Hepatic stellate cell (primary cell): ENCODE measurements at regions not wholly inside any gene's neighbourhood (a gene's known extent, or its start where the extent isn't known, plus 50 kb on each side); places are given as distances from the start of the nearest gene placed in this dataset.
"Not testable (repeated sequence)": the region's sequence is repeated elsewhere in the genome, so short reads cannot be mapped to it uniquely, and the experiment has no call there.

Experiments
- DNase-seq: peaks from one replicate; pipeline ENCODE4 v3.0.0; 2011; ENCODE audit warnings: low spot score

DNA sequence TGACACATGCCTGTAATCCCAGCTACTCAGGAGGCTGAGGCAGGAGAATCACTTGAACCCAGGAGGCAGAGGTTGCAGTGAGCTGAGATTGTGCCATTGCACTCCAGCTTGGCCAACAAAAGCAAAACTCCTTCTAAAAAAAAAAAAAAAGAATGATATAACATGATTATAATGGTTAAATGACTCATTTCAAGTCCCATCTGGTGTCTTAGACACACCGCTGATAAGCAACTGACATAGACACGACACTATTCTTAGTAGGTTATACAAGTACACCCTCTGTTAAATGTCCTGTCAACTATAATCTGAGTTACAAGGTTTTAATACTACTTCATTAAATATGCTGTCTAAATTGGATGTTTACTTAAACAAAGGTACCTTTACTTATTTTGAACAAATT is 405.3 kb upstream of the CLINT1 start:
- no peak for DNase-seq

DNA sequence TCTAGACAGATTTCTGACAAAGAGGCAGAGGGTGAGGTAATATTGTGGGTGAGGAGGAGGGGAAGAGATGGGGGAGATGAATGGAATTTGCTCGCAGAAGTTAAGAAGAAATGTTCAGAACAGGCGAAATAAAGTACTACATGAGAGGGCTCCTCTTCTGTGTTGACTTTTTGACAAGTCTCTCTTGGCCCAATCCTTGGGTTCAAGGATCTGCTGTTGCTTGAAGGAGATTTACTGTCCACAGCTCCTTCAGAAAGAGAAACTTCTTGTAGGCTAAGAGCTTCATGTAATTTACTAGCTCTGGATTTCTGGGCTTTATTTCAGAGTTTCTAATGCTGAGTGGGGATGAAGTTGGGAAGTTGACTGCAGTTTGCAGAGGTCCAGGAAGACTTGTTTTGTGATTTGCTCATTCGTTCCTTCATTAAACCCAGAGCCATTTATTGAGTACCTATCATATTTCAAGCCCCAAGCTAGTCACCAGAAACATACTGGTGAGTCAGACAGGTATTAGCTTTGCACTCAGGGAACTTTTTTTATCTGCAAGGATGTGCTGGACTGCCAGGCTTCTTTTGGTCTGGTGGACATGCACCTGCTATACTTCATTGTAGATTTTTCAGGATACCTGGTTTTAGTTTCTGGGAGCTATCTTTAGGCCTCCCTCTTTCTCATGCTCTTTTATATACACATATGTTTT is 402.9 kb upstream of the CLINT1 start:
- DNase-seq: no peak

DNA sequence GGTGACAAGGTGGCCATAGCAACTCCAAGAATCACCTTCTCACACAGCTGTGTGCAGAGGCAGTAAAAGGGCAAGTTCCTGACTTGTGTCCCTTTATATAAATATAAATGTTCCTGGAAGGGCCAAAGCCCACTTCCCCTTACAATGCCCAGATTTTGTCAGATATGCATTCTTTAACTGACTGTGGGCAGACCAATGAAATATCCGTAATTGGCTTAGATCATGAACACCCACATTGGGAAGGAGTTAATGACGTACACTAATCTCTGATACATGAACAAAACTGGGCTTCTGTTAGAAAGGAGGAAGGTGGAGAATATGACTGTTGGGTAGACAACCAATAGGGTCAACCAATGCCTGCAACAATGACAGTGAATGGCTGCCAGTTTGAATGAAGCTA is 397.2 kb upstream of the CLINT1 start:
- DNase-seq: no peak

DNA sequence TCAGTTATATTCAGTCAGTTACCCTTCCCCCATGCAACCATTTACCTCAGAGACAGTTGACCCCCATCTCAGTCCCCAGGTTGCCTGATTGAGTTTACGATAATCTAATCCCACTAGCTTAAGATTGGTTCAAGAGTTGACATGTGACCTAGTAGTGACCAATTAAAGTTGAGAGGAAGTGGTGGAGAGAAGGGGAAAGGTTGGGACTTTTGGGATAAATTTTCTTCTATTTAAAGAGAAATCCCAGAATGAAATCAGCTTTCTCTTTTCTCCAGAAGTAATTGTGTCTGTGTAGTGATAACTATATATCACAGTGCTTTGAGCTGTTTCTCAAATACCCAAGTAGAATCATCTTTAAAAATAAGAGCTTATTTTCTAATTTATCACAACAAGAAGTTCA is 396.7 kb upstream of the CLINT1 start:
- DNase-seq: no peak

DNA sequence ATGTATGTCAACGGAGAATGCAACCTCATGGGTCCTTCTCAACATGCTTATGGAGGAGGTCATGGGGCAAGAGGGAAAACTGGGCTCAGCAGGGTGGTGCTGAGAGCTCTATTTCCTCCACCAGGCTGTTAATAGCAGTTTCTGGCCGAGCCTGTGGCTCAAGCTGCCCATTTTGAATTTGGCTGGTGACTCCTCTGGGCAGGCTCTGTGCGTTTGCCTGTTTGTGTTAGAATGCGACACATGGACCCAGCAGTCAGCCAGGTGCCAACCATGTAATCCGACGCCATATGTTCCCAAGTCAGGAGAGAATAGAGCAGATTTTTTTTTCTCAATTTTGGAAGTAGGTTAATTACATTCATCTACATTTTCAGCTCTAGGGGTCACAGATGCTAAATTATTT is 387.7 kb upstream of the CLINT1 start:
- DNase-seq: no peak

DNA sequence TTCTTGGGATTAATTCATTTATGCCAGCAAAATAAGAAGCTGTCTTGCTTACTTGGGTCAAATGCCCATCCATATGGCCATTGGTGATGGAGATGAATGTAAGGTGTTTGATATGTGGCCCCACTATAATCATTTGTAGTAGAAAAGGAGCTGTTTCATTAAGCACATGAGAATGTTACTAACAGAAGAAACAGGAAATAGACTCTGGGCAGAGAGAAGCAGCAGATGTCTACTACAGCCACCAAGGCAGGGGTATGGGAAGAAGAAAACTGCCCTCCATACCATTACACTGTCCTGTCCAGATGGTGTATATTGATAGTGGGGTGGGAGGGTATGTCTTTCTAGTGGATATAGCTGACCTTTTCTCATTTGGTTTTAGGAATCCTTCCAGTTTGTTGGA is 386.6 kb upstream of the CLINT1 start:
- no peak for DNase-seq

DNA sequence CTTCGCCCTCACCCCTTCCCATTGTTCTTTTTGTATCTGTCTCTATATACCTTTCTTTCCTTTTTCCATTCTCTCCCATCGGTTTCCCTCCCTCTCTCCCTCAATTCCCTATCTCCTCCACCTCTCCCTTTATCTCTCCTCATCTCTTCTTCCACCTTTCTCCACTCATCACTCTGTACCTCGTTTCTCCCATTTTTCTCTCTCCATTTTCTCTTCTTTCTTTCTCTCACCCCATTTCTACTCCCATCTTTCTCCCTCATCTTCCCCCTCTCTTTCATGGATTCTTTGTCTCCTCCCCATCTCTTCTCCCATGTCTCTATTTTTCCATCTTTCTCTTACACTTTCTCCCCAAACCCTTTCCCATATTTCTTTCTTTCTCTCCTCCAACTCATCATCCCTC is 385.9 kb upstream of the CLINT1 start:
- DNase-seq: no peak

DNA sequence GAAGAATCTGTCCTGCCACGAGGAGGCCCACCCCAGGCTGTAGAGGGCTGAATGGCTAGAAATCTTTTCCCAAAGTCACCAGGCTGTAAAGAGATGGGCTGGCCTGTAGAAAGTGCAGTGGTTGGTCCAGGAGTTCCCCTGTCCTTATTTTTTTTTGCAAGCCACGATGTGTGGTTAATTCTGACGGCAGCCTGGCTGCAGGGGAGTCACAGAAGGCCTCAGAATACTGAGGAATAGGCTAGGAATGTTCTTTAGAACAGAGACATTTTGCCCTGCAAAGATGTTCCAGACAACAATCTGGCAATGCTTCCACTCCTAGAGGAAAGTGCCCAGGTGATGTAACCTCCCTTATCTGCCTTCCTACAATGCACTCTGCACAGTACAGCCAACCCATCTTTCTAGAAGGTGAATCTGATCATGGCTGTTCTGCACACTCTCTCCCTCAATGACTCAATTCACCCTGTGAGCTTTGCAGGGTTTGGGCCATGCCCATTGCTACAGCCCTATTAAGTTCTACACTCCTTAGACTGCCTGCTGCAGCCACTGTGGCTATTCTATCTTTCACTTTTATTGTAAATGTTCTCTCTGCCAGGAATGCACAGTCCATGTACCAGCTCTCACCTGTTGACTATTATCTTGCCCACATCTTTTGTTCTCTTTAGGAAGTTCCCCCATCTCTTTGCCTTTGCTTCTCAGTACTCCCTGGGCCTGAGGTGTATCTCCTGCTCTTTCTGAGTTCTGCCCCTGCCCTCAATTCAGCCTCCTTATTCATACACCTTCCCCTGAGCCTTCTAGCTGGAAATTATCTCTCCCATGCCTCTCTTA is 377.8 kb upstream of the CLINT1 start:
- DNase-seq: no peak

DNA sequence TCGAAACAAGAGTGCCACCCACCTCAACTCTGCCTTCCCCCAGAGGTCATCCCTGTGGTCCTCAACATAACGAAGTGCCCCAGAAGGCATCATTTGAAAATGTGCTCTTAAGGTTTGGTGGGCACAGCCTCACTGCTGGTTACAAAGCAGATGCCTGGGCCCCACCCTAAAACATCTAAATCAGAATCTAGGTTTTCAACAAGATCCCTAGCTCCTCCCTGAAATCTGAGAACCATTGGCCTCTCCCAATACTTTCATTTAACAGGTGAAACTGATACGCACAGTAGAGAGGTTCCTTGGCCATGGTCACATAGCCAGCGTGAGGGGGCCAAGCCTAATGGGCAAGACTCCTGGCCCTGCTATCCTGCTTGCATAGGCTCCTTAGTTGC is 376.2 kb upstream of the CLINT1 start:
- DNase-seq: no peak

DNA sequence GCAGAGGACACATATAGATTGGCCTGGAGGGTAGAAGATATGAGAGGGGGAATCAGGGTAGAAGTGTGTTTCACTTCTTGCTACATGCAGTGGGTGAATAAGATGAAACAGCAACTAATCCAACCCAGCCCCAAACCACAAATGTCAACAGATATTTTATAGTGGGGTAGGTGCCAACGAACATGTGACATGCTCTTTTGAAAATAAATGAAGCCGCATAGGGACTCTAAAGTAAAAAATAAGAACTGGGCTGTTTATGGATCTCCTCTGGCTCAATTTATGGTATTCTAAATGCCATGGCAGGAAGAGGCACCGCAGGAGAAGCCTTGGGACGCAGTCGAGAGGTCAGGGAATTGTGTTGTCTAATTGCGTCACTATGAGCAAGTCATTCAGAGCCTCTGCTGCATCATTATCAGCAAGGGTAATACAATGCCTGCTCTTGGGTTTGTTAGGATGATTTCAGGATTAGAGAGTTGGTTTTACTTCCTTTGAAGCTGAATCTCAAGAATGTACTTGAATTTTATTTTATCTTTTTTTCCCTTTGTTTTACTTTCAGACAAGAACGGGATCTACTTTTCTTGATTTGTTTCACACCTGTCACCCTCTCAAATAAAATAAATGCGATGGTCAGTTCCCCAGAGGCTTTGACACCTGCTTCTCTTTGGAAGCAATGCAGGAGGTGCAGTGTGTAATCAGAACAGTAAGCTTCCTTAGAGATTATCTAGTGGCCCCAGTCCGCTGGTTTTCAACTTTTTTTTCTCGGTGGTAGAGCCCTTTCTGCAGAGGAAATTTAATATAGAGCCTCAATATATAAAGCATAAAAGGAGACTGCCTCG is 375.6 kb upstream of the CLINT1 start:
- no peak for DNase-seq

DNA sequence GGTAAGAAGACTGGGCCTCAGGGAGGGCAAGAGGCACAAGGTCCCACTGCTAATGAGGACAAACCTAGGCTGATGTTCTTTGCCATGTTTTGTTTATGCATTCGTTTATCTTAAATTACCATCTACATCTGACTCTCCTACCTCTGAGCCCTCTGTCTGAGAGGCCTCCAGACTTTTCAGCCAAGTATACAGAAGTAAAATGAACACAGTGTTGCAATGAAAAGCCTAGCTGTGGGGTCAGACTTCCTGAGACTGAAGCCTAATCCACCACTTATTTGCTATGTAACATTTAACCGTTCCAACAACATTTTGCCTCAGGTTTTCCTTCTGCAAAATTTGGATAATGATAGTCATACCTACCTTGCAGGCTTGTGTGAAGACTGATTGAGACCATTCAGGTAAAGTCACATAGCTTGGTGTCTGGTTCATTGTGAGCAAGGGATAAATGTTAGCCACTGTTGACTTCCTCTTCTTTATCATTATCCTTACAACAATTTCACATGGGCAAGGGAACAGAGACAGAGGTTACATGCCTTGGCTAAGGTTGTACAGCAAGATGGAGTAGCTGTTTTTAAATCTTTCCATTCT is 374.9 kb upstream of the CLINT1 start:
- no peak for DNase-seq

DNA sequence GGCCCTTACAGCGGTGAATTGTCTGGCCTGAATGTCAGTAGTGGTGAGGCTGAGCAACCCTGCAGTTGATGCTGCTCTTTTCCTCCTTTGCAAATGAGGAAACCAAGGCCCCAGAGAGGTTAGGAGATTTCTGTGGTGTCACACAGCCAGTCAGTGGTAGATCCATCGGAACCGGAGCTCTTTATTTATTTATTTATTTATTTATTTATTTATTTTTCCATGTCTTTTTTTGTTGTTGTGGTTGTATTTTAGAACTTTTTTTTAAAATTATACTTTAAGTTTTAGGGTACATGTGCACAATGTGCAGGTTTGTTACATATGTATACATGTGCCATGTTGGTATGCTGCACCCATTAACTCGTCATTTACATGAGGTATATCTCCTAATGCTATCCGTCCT is 368.4 kb upstream of the CLINT1 start:
- not testable (repeated sequence) for DNase-seq

DNA sequence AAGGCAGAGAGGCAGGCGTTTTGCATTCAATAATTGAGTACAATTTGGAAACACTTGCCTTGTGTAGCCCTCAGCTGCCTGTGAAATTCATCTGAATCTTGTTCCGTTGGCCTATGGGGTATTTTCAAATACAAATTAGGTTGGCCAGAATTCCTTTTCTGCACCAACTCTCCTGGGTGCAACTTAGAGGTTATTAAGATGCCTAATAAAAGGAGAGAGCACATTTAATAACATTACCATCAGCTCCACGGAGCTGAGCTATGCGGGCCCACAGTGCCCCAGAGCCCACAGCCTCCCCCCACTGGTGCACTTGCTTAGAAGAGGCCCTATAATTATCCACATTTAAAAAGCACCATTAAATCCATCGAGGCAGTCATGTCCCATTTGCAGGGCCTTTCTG is 367.6 kb upstream of the CLINT1 start:
- no peak for DNase-seq

DNA sequence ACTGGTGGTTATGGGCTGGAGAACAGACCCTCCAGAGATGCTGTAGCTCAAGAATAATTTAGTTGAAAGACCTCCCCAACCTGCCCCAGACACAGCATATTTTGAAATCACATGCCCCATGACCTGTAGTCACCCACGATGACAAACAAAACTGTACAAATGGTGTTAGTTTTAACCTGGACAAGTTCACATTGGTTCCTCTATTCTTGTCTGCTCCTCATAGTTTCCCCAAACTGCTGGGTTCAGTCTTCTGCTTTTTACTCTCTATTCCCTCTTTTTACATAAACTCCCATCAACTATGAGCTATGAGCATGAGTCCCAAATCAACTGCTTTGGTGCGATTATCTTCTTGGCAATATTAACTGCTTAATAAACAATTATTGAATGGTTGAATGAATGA is 365.3 kb upstream of the CLINT1 start:
- DNase-seq: no peak

DNA sequence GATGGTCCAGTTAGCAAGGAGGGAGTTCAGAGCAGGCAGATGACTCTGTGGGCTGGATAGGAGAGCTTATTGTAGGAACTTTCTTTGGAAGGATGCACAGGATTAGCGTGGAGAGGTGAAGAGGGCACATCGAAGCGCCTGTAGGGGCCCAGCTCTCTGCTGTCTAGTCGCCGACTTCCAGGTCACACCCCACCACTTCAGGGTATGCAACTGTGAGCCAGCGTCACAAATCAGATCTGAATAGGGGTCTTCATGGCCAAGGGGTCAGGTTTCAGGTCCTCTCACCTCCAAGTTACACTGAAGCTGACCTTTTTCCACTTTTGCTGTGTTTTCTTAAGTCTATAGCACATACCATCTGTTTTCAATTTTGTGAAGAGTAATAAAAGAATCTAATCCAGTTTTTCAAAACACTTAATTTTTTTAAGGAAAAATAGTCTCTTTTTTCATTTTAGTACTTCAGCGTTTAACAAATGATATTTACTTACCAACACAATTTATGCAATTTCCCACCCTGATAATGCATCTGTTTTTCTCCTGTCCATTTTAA is 364.2 kb upstream of the CLINT1 start:
- no peak for DNase-seq

DNA sequence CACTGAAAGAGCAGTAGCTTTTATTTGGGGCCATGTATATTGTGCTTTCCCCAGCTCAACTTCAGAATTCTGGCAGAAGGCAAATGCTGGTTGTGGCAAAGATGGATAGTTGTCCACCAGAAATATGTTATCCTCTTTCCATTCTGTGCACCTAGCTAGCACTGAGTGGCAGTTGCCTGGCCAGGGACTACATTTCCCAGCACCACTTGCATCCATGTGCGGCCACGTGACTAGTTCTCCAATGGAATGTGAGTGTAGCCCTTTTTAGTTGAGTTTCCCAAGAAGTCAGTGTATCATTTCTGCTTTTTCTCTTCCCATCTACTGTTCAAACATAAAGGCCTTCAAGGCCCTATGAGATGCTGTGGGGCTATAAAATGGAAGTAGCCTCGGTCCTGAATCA is 354.0 kb upstream of the CLINT1 start:
- DNase-seq: no peak

DNA sequence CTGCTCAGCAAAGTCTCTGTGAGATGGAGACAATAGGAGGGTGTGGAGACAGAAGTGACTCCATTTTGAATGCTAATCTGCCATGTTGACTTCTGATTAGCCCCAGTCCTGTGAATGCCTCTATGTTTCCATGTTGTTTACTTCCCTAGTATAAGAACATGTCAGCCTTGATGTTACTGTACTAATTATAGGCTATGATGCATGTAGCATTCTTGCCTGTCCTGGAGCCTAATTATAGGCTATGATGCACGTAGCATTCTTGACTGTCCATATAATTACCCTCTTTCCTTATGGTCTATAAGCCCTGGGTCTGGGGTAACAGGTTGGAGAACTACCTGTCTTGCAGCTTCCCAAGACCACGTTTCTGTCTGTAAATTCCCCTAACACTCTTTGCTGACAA is 353.3 kb upstream of the CLINT1 start:
- DNase-seq: no peak

DNA sequence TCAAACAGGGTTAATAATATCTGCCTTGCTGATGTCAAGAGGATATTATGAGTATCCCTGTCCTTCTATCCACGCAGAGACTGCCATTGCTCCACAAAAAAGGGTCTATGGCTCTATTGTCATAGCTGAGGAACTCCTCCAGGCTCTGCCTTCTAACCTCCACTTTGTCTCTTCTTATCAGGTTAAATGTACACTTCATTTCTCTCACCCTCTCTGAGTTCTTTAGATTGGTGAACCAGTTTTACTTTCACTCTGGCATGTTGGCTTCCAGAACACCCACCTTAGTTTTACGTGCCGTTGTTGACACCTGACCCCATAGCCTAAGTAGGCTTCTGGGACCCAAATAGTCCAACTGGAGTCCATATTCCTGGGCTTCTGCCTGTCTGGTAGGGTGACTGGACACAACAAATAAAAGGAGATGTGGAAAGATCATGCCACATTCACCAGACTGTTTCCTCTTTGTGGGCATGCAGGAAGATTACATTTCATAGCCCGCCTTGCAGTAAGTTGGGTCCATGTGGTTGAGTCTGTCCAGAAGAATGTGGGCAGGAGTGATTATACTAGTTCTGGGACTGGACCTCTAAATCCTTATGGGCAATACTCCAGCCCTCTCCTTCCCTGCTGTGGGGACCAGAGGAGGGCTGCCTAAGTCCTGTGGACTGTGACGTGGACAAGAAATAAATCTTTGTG is 350.4 kb upstream of the CLINT1 start:
- no peak for DNase-seq

DNA sequence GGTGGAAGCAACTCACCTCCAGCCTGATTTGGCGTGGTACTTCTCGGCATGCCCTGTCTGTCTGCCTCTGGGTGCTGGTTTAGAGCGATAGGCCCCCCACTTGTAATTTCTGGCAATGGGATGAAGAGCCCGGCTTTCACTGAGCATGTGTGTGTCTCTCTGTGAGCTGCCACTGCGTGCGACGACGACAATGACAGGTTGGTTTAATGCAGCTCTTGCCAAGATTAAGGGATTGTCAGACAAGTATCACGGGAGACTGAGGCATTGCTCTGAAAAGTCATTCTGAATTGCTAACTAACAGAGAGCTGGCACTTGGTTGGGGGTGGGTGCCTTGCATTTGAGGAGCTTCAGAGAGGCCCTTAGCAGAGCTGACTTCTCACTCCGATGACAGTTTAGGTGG is 348.8 kb upstream of the CLINT1 start:
- DNase-seq: no peak

DNA sequence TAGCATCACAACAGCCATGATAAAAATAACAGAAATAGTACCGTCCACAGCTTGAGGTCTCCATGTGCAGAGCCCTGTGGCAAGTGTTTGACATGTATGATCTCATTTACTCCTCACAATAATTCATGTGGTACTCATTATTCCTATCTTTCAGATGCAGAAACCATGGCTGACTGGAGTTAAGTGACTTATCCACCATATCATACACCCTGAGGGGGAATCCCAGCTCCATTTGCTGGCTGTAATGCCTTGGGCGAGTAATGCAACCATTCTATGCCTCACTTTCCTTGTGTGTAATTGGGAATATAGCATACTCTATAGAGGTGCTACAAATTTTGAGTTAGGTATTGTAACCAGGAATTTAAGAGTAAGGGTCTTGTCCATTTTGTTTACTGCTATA is 347.0 kb upstream of the CLINT1 start:
- no peak for DNase-seq

DNA sequence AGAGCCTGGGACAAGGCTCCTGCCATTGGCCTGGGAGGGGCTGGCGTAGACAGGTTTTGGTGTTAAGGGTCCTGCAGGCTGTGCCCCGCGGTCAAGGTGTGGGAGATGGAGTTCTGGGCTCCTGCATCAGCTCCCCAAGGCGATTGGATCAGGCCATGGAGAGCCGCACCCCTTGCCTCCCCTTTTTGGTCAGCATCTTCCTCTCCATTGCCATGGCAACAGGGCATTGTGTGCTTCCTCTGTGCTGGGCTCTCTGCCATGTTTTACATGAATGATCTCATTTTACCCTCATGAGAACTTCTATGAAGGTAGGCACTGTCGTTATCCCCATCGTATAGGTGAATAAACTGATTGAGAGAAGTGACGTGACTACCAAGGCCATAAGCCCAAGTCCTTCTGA is 344.3 kb upstream of the CLINT1 start:
- DNase-seq: no peak

DNA sequence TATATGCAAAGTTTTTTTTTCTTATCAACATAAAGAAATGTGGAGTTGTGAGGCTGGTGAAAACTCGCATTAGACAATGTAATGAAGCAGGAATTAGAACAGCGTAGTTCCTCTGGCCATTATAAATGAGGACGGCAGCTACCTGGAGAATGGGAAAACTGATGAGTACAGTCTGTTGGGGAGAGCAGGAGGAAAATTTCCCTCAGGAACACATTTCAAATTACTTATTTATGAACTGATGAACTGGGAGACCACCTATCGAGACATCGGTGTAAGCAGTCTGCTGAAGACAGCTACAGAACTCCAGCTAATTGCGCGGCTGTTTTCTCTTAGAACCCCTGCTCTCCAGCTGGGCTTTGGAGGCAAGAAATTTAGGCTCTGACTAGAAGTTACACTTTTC is 343.9 kb upstream of the CLINT1 start:
- no peak for DNase-seq
